ENCODE measurements at regions not wholly inside any gene's neighbourhood (a gene's known extent, or its start where the extent isn't known, plus 50 kb on each side); places are given as distances from the start of the nearest gene placed in this dataset.
"Not testable (repeated sequence)": the region's sequence is repeated elsewhere in the genome, so short reads cannot be mapped to it uniquely, and the experiment has no call there.

DNA sequence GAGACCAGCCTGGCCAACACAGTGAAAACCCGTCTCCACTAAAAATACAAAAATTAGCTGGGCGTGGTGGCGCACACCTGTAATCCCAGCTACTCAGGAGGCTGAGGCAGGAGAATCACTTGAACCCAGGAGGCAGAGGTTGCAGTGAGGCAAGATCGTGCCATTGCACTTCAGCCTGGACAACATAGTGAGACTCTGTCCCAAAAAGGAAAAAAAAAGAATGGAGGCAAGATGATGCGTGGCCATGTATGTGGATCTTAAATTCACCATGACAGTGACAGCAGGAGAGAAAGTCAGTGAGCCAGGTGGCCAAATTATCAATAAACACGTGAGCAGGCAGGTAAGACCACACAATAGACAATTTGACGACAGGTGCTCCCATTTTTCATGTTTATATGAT lies 73.0 kb upstream of the CREB3L1 start:
- TF ChIP-seq, protein P1, sequence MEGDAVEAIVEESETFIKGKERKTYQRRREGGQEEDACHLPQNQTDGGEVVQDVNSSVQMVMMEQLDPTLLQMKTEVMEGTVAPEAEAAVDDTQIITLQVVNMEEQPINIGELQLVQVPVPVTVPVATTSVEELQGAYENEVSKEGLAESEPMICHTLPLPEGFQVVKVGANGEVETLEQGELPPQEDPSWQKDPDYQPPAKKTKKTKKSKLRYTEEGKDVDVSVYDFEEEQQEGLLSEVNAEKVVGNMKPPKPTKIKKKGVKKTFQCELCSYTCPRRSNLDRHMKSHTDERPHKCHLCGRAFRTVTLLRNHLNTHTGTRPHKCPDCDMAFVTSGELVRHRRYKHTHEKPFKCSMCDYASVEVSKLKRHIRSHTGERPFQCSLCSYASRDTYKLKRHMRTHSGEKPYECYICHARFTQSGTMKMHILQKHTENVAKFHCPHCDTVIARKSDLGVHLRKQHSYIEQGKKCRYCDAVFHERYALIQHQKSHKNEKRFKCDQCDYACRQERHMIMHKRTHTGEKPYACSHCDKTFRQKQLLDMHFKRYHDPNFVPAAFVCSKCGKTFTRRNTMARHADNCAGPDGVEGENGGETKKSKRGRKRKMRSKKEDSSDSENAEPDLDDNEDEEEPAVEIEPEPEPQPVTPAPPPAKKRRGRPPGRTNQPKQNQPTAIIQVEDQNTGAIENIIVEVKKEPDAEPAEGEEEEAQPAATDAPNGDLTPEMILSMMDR (IDR thresholded peaks at IDR 0.05; ENCODE audit: low read length), result not testable (repeated sequence)
- TF ChIP-seq EZH2 (optimal IDR thresholded peaks at IDR 0.05; ENCODE audit: low read depth, low read length); EZH2phosphoT487 (IDR thresholded peaks at IDR 0.05; ENCODE audit: low read length): not testable (repeated sequence)
